GM12878 (cell line): ENCODE measurements at regions not wholly inside any gene's neighbourhood (a gene's known extent, or its start where the extent isn't known, plus 50 kb on each side); places are given as distances from the start of the nearest gene placed in this dataset.

Source experiments
- ATAC-seq: fragments of 200-7000 bp; cut with Tn5 transposase; 3 replicates; pipeline ENCODE4 v1.9.1; 2020; ENCODE audit warnings: mild to moderate bottlenecking, moderate library complexity
- BruUV-seq: library from RNA; stranded (reverse); fragments of 400-500 nt; replicated peaks from 2 replicates; lab custom pipeline; 2021; lab: Mats Ljungman, UMichigan
- CTCF ChIA-PET: fragments of 300-600 bp; sonication (Branson Sonifier 250); formaldehyde crosslinking; extraction: SDS; loops from one replicate; lab custom pipeline; 2021; ENCODE audit warnings: inconsistent platforms; lab: Yijun Ruan, JAX
- POLR2A ChIA-PET: fragments of 350-600 bp; formaldehyde crosslinking; extraction: SDS; loops from one replicate; lab custom pipeline; 2021; ENCODE audit warnings: inconsistent platforms; lab: Charles Lee
- RAD21 ChIA-PET: fragments of 300-600 bp; sonication (Branson Sonifier 250); formaldehyde crosslinking; loops from one replicate; lab custom pipeline; 2023; ENCODE audit warnings: antibody characterized with exemption; ENCODE audit not compliant: unreplicated experiment; lab: Charles Lee
- SMC1A ChIA-PET: fragments of 300-600 bp; sonication (Branson Sonifier 250); formaldehyde crosslinking; loops from one replicate; lab custom pipeline; 2023; ENCODE audit not compliant: unreplicated experiment, uncharacterized antibody; lab: Charles Lee
- DNase-seq: peaks from one replicate; pipeline ENCODE4 v3.0.0-alpha.2; 2011; ENCODE audit warnings: low read depth, low spot score
- FAIRE-seq: peaks from 3 replicates; lab custom pipeline; 2011; peaks lifted over from hg19 to GRCh38; lab: Jason Lieb, UNC
- H2AFZ ChIP-seq: 2 replicates; pipeline ENCODE4 v1.6.0; 2011; ENCODE audit warnings: low read depth, low read length, control low read depth; ENCODE audit not compliant: control insufficient read depth
- H3K27ac ChIP-seq: 2 replicates; pipeline ENCODE4 v1.5.1; 2011; ENCODE audit warnings: control low read depth; ENCODE audit not compliant: control insufficient read depth, insufficient read depth
- H3K27me3 ChIP-seq, 2 experiments: replicated peaks in 1 of 2; 2 replicates each; pipeline versions ENCODE4 v1.6.0 to v1.6.1; 2011; ENCODE audit warnings: low read length in 1 of 2; ENCODE audit not compliant: control insufficient read depth in 2 of 2, insufficient read depth in 2 of 2
- H3K36me3 ChIP-seq, 2 experiments: 2 replicates each; pipeline ENCODE4 v1.5.1; 2011; ENCODE audit warnings: low read length in 1 of 2; ENCODE audit not compliant: control insufficient read depth in 2 of 2, insufficient read depth in 2 of 2
- H3K4me1 ChIP-seq: 2 replicates; pipeline ENCODE4 v1.6.1; 2011; ENCODE audit warnings: mild to moderate bottlenecking, low read length, moderate library complexity, mixed read lengths; ENCODE audit not compliant: control insufficient read depth, insufficient read depth
- H3K4me2 ChIP-seq: 2 replicates; pipeline ENCODE4 v1.6.0; 2011; ENCODE audit warnings: control low read depth; ENCODE audit not compliant: control insufficient read depth, insufficient read depth
- H3K4me3 ChIP-seq: fragments of 200-600 bp; sonication (generic); 2 replicates; pipeline ENCODE4 v1.5.1; 2016
- H3K79me2 ChIP-seq: 2 replicates; pipeline ENCODE4 v1.6.0; 2011; ENCODE audit warnings: low read length; ENCODE audit not compliant: control insufficient read depth, insufficient read depth
- H3K9ac ChIP-seq: 2 replicates; pipeline ENCODE4 v1.8.0; 2011; ENCODE audit warnings: low read length, control low read depth, mixed read lengths; ENCODE audit not compliant: control insufficient read depth, insufficient read depth
- H3K9me3 ChIP-seq: replicated peaks from 3 replicates; pipeline ENCODE4 v1.5.1; 2011; ENCODE audit warnings: mild to moderate bottlenecking, low read length; ENCODE audit not compliant: control insufficient read depth, insufficient read depth
- H4K20me1 ChIP-seq: 2 replicates; pipeline ENCODE4 v1.6.0; 2011; ENCODE audit not compliant: control insufficient read depth, insufficient read depth
- BMI1 ChIP-seq: fragments of 450-650 bp; IDR thresholded peaks from 2 replicates; pipeline ENCODE4 v1.6.1; 2016; ENCODE audit warnings: mild to moderate bottlenecking, moderate library complexity, borderline replicate concordance
- CEBPB ChIP-seq, 2 experiments: fragments of 150-350 bp in 1 of 2; IDR thresholded peaks; 2 replicates each; pipeline ENCODE4 v1.6.1; 2012 to 2014; ENCODE audit warnings: low read depth in 2 of 2, low read length in 2 of 2, borderline replicate concordance in 1 of 2, inconsistent platforms in 1 of 2
- FOXK2 ChIP-seq: fragments of 450-650 bp; IDR thresholded peaks from 2 replicates; pipeline ENCODE4 v1.6.1; 2017; ENCODE audit warnings: mild to moderate bottlenecking, moderate library complexity
- GABPA ChIP-seq: IDR thresholded peaks from 2 replicates; pipeline ENCODE4 v1.6.1; 2014; ENCODE audit warnings: antibody characterized with exemption, low read depth, mild to moderate bottlenecking, inconsistent platforms
- HDAC2 ChIP-seq: fragments of 200-600 bp; sonication (generic); IDR thresholded peaks from 2 replicates; pipeline ENCODE4 v1.6.1; 2017
- KDM1A ChIP-seq: fragments of 200-600 bp; sonication (generic); IDR thresholded peaks from 2 replicates; pipeline ENCODE4 v1.6.1; 2016; ENCODE audit warnings: borderline replicate concordance
- NR2C2 ChIP-seq: IDR thresholded peaks from 2 replicates; pipeline ENCODE4 v1.6.1; 2011; ENCODE audit warnings: borderline replicate concordance, low read depth; ENCODE audit not compliant: control insufficient read depth, insufficient read length
- NR2F1 ChIP-seq: fragments of 450-650 bp; conservative IDR thresholded peaks from 2 replicates; pipeline ENCODE4 v1.6.1; 2017; ENCODE audit warnings: mild to moderate bottlenecking
- RBBP5 ChIP-seq: fragments of 200-600 bp; sonication (generic); conservative IDR thresholded peaks from 2 replicates; pipeline ENCODE4 v1.6.1; 2016
- RUNX3 ChIP-seq: IDR thresholded peaks from 2 replicates; pipeline ENCODE4 v1.6.1; 2012; ENCODE audit warnings: low read length, inconsistent platforms
- SIN3A ChIP-seq: IDR thresholded peaks from 2 replicates; pipeline ENCODE4 v1.6.1; 2012; ENCODE audit warnings: low read depth, low read length, improper control_type of control experiment
- WGBS: methylation state at CpG from one replicate; pipeline ENCODE4 v1.1.6; 2016; ENCODE audit warnings: low lambda C conversion rate; ENCODE audit not compliant: insufficient replicate concordance, insufficient coverage; ENCODE audit errors: missing lambda C conversion rate; 5-methylcytosine and 5-hydroxymethylcytosine counted together
- in situ Hi-C: fragments of 300-500 bp; cut with MboI; formaldehyde crosslinking; loops from 9 replicates; pipeline ENCODE4 v1.14.3; 2018; ENCODE audit warnings: mixed read lengths
- intact Hi-C: fragments of 100-400 bp; cut with micrococcal nuclease; formaldehyde crosslinking; loops from one replicate; pipeline ENCODE4 v1.14.2; 2022; ENCODE audit not compliant: unreplicated experiment
- TF ChIP-seq, protein P1 (sequence below): IDR thresholded peaks from 2 replicates; pipeline ENCODE4 v1.6.1; 2012; ENCODE audit warnings: mild to moderate bottlenecking, low read depth, low read length
- TF ChIP-seq, protein P2 (sequence below): fragments of 450-650 bp; IDR thresholded peaks from 2 replicates; pipeline ENCODE4 v1.6.1; 2016; ENCODE audit warnings: mild to moderate bottlenecking
- TF ChIP-seq, protein P3 (sequence below): fragments of 450-650 bp; conservative IDR thresholded peaks from 2 replicates; pipeline ENCODE4 v1.6.1; 2017; ENCODE audit warnings: mild to moderate bottlenecking, moderate library complexity
- TF ChIP-seq, protein P4 (sequence below): IDR thresholded peaks from 2 replicates; pipeline ENCODE4 v1.6.1; 2012; ENCODE audit warnings: low read depth, low read length, improper control_type of control experiment
- TF ChIP-seq, protein P5 (sequence below): IDR thresholded peaks from 2 replicates; pipeline ENCODE4 v1.6.1; 2011; ENCODE audit warnings: borderline replicate concordance, low read depth, mild to moderate bottlenecking, moderate library complexity, mixed read lengths, low read length; ENCODE audit not compliant: insufficient read depth; ENCODE audit errors: extremely low read length

DNA sequence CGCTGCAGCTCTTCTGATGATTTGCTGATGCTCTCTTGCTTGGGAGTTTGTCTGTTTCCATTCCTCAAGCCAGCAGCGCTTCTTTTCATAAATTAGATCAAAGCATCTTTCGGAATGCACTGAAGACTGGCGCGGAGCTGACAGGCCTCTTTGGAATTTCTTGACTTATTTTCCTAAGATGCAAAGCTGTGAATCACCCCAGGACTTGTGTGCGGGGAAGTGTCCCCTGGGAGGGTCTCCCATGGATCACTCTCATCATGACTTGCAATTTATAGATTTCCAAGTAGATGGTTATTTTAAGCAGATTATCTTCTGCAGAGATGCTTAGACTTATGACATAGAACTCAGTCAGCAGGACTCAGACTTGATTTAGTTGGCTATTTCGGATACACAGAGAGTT lies 467.2 kb downstream of the TCERG1L start (continued):
- TF ChIP-seq, protein P1, sequence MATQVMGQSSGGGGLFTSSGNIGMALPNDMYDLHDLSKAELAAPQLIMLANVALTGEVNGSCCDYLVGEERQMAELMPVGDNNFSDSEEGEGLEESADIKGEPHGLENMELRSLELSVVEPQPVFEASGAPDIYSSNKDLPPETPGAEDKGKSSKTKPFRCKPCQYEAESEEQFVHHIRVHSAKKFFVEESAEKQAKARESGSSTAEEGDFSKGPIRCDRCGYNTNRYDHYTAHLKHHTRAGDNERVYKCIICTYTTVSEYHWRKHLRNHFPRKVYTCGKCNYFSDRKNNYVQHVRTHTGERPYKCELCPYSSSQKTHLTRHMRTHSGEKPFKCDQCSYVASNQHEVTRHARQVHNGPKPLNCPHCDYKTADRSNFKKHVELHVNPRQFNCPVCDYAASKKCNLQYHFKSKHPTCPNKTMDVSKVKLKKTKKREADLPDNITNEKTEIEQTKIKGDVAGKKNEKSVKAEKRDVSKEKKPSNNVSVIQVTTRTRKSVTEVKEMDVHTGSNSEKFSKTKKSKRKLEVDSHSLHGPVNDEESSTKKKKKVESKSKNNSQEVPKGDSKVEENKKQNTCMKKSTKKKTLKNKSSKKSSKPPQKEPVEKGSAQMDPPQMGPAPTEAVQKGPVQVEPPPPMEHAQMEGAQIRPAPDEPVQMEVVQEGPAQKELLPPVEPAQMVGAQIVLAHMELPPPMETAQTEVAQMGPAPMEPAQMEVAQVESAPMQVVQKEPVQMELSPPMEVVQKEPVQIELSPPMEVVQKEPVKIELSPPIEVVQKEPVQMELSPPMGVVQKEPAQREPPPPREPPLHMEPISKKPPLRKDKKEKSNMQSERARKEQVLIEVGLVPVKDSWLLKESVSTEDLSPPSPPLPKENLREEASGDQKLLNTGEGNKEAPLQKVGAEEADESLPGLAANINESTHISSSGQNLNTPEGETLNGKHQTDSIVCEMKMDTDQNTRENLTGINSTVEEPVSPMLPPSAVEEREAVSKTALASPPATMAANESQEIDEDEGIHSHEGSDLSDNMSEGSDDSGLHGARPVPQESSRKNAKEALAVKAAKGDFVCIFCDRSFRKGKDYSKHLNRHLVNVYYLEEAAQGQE: no peak
- TF ChIP-seq CEBPB (IDR thresholded peaks at IDR 0.05; ENCODE audit: borderline replicate concordance in 1 of 2, low read depth in 2 of 2, low read length in 2 of 2) (no peak), NR2C2 (no peak), RBBP5 (no peak), HDAC2 (no peak), FOXK2 (no peak), KDM1A (no peak), SIN3A (no peak)
- TF ChIP-seq, protein P2, sequence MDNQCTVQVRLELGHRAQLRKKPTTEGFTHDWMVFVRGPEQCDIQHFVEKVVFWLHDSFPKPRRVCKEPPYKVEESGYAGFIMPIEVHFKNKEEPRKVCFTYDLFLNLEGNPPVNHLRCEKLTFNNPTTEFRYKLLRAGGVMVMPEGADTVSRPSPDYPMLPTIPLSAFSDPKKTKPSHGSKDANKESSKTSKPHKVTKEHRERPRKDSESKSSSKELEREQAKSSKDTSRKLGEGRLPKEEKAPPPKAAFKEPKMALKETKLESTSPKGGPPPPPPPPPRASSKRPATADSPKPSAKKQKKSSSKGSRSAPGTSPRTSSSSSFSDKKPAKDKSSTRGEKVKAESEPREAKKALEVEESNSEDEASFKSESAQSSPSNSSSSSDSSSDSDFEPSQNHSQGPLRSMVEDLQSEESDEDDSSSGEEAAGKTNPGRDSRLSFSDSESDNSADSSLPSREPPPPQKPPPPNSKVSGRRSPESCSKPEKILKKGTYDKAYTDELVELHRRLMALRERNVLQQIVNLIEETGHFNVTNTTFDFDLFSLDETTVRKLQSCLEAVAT: no peak

DNA sequence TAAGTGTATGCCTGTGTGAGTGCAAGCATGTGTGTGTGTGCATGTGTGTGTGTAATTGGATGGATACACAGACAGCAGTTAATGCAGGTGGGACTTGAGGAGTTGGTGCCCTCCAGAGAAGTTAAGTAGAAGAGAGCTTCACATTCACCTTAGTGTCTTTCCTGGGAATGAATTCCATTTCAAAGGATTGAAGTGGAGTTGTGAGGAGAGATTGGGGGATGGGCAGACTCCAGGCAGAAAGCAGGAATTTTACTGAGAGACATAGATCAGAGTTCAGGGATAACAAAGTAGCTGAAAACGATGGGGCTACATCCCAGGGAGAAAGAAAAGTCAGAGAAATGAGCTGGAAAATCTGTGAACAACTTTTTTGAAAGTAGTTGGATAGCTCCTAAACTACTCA lies 464.4 kb downstream of the TCERG1L start:
- SMC1A ChIA-PET: no interaction called here
- RAD21 ChIA-PET: no interaction called here
- H3K4me3 ChIP-seq: no peak overlapping the region
- FAIRE-seq (no peak), DNase-seq (no peak), ATAC-seq (no peak)
- in situ Hi-C loops (no loop called here), intact Hi-C loops (no loop called here)
- no peaks in the 10 kb centered on the region for H3K36me3 ChIP-seq
- H3K27ac ChIP-seq: no peak overlapping the region
- H3K27me3 ChIP-seq: no peaks in the 10 kb centered on the region
- H3K4me2 ChIP-seq: no peak overlapping the region
- H3K9ac ChIP-seq: no peak overlapping the region
- 0% methylated on average over 1 of the region's 1 CpG for WGBS
- no peaks in the 10 kb centered on the region for H3K4me1 ChIP-seq
- no peaks in the 10 kb centered on the region for H3K79me2 ChIP-seq
- CTCF ChIA-PET: no interaction called here
- no TSS peak for BruUV-seq
- POLR2A ChIA-PET: no interaction called here
- H2AFZ ChIP-seq: no peak overlapping the region
- H3K9me3 ChIP-seq: no peaks in the 10 kb centered on the region
- H4K20me1 ChIP-seq: no peaks in the 10 kb centered on the region
- TF ChIP-seq, protein P3, sequence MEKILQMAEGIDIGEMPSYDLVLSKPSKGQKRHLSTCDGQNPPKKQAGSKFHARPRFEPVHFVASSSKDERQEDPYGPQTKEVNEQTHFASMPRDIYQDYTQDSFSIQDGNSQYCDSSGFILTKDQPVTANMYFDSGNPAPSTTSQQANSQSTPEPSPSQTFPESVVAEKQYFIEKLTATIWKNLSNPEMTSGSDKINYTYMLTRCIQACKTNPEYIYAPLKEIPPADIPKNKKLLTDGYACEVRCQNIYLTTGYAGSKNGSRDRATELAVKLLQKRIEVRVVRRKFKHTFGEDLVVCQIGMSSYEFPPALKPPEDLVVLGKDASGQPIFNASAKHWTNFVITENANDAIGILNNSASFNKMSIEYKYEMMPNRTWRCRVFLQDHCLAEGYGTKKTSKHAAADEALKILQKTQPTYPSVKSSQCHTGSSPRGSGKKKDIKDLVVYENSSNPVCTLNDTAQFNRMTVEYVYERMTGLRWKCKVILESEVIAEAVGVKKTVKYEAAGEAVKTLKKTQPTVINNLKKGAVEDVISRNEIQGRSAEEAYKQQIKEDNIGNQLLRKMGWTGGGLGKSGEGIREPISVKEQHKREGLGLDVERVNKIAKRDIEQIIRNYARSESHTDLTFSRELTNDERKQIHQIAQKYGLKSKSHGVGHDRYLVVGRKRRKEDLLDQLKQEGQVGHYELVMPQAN: no peak
- TF ChIP-seq, protein P4, sequence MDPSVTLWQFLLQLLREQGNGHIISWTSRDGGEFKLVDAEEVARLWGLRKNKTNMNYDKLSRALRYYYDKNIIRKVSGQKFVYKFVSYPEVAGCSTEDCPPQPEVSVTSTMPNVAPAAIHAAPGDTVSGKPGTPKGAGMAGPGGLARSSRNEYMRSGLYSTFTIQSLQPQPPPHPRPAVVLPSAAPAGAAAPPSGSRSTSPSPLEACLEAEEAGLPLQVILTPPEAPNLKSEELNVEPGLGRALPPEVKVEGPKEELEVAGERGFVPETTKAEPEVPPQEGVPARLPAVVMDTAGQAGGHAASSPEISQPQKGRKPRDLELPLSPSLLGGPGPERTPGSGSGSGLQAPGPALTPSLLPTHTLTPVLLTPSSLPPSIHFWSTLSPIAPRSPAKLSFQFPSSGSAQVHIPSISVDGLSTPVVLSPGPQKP: no peak
- no peak for TF ChIP-seq BMI1
- TF ChIP-seq, protein P5, sequence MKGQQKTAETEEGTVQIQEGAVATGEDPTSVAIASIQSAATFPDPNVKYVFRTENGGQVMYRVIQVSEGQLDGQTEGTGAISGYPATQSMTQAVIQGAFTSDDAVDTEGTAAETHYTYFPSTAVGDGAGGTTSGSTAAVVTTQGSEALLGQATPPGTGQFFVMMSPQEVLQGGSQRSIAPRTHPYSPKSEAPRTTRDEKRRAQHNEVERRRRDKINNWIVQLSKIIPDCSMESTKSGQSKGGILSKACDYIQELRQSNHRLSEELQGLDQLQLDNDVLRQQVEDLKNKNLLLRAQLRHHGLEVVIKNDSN: no peak
- no peak for TF ChIP-seq RUNX3
- TF ChIP-seq NR2F1: no peak
- TF ChIP-seq GABPA: no peak
